HG03520 (cell line): ENCODE measurements at regions not wholly inside any gene's neighbourhood (a gene's known extent, or its start where the extent isn't known, plus 50 kb on each side); places are given as distances from the start of the nearest gene placed in this dataset.
"Not testable (repeated sequence)": the region's sequence is repeated elsewhere in the genome, so short reads cannot be mapped to it uniquely, and the experiment has no call there.

ENCODE experiments used
- ATAC-seq: cut with Tn5 transposase; IDR thresholded peaks from one replicate; pipeline ENCODE4 v1.9.1; 2021; ENCODE audit warnings: mild to moderate bottlenecking, moderate library complexity; ENCODE audit not compliant: unreplicated experiment

DNA sequence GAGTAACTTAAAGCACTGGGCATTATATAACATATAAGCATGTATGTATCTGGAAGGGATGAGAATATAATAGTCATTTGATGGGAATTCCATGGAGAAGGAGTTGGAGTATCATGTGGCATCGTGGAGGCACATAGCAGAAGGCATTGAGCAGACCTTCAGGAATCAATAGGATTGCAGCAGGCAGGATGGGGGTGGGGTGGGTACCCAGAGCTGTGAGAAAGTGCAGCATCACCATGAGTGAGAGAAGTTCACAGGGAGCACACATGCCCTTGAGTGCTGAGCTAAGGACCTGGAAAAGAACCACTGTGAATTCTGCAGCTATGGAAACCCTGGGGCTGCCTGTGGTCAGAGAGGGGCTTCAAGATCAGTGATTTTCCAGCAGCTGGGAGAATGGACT lies 57.3 kb downstream of the MED10 start:
- no peak for ATAC-seq

DNA sequence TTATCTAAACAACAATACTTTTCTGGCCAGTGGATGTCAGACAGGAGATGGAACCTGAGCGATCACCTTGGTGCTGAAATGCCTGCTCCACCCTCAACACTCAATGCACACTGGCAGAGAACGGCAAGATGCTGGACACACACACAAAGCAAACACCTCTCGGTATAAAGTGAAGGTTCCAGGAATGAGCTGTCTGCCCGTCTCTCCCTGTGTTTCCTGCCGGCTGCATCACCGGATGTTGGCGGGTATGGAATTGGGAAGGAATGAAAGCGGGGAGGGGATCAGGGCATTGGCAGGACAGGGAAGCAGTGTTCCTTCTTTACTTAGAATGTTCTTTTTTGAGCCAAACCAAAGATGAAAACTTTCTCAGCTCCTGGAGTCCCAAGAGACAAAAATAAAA lies 59.2 kb downstream of the MED10 start:
- no peak for ATAC-seq

DNA sequence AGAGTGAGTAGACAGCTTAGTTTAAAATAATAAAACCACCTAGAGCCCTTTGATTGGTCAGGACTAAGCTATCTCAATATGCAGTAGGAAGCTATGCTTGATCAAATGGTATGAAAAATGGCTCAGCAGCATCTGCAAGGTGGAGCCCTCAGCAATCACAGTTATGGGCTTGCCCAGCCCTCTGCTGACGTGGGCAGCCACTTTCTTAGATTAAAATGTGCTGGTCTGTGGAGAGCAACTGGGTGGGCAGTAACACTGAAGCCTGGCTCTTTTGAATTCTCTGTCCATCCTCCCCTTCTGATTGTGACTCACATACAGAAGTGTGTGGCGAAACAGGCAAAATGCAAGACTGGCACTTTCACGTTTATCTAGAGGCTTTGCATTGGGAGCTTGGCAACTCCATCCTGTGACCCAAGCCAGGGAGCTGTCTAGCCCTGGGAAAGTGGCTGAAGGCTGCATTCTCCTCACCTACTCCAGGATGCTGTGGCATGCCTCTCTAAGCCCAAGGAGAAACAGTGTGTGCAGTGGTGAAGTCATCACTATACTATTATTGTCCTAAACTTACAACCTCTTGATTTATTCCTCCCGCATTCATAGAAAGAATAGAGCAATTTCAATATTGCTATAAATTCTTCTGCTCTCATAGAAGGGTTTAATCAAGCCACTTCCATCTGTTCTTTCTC lies 61.1 kb downstream of the MED10 start:
- ATAC-seq, result no peak

DNA sequence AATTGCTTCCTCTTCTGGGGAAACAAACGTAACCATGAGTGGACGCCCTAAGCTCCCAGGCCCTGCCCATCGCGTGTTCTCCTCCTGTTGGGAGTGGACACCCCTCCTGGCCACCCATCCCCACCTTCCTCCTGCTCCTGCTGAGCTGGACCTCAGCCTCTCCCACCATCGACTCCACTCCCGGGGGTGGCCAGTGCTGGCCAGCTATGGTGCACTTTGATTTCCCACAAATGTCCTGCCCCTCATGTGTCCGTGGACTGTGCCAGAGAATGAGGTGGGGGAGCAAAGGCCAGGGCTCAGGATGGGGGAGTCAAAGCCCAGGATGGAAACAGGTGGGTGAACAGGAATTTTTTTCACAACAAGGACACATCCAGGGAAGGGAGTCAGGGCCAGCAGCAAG lies 62.8 kb downstream of the MED10 start:
- no peak for ATAC-seq

DNA sequence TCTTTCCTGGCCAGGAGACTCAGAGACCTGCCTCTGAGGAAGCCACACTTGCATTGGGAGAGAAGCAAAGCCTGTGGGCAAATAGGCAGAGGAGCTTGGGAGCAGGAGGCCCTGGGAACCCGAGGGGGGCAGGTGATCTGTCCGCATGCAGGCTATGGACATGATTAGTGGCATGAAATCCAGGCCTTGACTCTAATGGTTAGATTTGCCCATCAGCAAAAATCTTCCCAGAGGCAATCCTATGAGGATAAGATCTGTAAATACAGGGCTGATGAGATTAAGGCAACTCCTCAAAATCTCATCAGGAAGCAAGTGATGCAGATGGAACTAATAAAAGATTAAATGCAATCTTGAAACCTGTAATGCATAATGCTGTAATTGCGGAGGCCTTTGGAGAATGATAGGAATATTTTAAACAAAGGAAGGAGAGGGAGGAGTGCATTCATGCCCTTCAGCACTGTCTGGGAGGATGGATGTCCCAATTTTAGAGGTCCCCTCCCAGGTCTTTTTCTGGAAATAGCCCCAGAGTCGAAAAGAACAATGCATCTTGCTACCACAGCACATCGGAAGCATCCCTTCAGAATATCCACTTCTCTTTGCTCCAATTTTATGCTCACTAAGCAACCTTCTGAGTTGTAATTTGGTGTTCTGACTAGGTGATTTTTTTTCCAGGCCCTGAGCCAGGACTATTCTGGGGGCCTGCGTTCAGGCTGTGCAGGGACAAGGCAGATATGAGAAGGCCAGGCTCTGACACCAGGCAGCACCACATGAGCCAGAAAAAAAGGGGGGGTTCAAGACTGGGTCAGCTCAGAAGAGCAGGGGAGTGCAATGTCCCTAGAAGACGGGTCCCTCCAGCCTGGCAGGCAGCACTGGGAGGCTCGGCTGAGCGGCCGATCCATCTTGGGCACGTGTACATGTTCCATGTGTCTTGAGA lies 66.5 kb downstream of the MED10 start:
- ATAC-seq, result no peak

DNA sequence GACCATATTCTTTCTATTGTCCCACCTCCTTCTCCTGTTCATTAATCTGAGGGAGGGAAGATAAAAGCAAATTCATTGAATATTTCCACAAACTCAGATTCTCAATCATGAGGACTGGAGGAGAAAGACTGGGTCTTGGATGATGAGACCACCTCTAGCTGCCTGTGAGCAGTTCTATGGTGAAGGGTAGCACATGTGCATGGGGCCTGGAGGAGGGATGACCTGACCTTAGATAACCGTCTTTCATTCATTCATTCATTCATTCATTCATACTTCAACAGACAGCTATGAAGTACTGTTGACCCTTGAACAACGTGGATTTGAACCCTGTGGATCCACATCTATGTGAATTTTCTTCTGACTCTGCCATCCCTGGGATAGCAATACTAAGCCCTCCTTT lies 68.4 kb downstream of the MED10 start:
- ATAC-seq, result no peak

DNA sequence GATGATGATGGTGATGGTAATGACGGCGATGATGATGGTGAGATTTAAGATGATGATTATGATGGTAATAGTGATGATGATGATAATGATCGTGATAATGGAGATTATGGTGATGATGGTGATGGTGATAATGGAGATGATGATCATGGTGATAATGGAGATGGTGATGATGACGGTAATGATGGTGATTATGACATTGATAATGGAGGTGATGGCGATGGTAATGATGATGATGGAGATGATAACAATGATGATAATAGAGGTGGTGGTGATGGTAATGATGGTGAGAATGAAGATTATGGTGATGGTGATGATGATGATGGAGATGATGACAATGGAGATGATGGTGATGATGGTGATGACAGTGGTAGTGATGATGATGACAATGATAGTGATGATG lies 69.7 kb downstream of the MED10 start:
- ATAC-seq, result no peak

DNA sequence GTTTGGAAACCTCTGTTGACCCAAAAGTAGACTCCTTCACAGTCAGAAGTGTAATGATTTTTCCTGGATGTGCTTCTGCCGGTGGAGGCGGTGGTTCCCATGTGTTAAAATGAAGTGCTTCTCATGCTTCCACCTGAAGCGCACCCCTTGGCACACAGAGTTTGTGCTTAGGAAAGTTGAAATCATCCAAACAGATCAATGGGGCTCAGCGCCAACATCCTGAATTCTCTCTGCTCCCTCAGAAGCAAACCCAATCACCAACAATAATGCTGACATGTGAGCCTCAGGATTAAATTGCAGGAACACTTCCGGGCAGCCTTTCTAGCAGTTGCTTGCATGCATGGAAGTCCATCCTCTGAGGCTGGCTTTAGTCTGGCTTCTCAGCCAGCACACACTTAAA lies 71.0 kb downstream of the MED10 start:
- no peak for ATAC-seq

DNA sequence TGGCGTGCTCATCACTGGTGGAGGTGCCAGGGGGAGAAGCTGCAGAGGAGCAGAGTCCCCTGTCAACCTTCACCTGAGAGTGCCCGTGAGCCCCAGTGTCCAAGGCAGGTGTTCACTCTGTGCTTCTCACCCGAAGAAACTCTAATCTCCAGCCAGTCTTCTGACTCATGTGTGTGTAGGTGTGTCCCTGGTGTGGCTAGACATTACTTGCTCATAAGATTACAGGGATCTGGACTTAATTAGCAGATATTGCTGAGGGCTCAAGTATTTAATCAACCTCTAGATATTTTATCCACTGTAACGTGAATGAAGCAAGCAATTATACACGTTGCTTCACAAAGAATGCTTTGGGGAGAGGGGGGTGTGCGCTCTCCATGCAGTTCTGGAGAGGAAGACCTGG lies 72.5 kb downstream of the MED10 start:
- ATAC-seq, result no peak

DNA sequence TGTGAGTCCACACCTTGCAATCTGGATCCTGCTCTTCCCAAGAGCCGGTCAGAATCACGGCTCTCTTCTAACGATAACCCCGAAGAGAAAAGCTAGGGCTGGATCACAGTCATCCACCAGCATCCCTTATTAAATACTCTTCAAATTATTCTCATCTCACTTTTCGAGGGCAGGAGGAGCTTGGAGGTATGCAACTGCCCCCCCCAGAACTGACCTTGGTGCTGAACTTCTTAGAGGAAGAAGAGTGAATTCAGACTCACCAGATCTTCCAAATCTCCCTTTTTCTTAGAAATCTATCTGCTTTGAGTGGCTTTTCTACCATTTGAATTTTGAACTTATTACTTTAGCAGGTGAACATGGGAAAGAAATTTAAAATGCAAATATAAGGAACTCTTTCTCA lies 75.7 kb downstream of the MED10 start:
- no peak for ATAC-seq

DNA sequence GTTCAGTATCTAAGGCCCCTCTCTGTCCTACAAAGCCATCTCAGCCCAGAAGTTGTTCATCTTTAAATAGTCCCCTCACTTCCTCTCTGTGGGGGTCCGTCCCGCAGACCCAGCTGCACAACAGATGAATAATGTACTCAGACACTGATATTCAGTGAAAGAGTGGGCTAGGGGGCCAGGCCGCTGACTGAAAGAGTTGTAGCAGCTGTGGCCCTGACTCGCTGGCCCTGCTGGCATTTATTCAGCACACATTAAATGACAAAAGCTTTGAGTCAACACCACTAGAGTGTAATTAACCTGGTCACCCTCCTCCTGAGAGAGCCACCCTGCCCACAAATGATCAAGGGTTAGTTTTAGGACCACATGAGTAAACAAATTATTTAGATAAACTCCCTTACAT lies 76.3 kb downstream of the MED10 start:
- ATAC-seq, result no peak

DNA sequence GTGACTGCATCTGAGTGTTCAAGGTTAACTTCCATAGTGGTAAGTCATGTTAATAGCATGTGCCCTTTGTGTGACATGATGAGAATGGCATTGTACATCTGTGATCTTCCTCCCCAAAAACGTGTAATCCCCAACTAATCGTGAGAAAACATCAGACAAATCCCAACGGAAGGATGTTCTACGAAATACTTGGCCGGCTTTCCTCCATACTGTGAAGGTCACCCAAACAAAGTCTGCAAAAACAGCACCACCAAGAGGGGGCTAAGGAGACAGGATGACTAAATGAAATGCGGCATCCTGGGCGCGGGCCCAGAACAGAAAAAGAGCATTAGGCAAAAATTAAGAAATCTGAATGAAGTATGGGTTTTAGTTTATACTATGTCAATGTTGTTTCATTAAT lies 81.8 kb downstream of the MED10 start:
- ATAC-seq, result no peak

DNA sequence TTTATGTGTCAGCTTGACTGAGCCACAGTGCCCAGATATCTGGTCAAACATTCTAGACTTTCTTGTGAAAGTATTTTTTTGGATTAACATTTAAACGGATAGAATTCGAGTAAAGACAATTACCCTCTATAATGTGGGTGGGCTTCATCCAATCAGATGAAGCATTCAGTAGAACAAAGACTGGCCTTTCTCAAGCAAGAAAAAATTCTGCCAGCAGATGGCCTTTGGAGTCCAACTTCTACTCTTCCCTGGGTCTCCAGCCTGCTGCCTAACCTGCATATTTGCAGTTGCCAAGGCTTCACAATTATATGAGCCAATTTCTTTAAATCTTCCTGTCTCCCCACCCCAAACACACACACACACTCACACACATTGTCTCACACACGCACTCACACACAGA lies 86.4 kb downstream of the MED10 start:
- ATAC-seq, result no peak

DNA sequence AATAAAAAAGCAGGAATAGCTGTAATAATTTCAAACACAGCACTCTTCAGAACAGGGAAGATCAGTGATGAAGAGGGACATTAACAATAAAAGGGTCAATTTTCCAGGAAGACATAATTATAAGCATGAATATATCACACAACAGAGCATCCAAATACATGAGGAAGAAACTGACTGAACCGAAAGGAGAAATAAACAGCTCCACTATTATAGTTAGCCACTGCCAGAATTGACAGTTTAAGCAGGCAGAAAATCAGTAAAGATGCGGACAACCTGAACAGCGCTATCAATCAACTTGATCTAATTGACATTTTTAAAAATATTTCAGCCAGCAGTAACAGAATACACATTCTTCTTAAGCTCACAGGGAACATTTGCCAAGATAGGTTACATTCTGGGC lies 89.1 kb downstream of the MED10 start:
- ATAC-seq, result no peak

DNA sequence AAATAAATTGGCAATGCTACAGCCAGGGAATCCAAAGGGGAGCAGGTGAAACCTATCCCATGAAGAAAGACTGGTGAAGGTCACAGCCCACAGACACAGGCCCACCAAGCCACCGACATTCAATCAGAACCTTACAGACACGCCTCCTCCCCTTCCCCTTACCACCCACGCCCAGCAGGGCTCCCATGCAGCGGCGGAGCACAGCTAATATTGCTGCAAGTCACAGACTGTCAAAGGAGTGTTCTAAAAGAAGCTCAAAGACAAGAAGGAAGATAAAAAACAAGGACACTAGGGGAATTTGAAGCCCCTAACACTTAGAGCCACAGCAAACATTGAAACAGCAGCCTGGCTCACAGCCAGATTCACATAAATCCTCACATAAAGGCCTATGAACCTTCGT lies 91.2 kb downstream of the MED10 start:
- ATAC-seq, result no peak

DNA sequence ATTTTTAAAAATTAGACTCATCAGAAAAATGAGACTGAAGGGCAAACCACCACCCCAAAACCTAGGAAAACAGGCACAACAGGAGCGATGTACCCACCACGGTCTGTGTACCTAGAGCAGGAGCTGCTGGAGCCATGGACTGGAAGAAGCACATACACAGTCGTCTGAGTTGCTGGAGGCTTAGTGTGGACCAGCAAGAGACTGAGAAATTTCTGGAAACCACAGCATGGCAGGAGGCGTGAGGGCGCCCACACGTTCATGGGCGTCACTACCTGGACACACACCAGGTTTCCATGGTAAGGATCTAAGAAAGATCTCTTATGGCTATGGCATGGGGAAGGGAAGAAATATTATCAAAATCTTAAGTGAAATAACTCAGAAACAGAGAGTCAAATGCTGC lies 91.9 kb downstream of the MED10 start:
- no peak for ATAC-seq

DNA sequence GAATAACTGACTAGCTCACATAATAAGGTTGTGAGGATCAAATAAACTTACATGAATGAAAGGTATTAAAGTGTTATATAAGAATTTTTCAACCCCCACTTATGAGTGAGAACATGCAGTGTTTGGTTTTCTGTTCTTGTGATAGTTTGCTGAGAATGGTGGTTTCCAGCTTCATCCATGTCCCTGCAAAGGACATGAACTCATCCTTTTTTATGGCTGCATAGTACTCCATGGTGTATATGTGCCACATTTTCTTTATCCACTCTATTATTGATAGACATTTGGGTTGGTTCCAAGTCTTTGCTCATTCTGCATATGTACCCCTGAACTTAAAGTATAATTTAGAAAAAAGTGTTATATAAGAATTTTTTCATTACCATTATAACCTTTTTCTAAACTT lies 93.9 kb downstream of the MED10 start:
- not testable (repeated sequence) for ATAC-seq

DNA sequence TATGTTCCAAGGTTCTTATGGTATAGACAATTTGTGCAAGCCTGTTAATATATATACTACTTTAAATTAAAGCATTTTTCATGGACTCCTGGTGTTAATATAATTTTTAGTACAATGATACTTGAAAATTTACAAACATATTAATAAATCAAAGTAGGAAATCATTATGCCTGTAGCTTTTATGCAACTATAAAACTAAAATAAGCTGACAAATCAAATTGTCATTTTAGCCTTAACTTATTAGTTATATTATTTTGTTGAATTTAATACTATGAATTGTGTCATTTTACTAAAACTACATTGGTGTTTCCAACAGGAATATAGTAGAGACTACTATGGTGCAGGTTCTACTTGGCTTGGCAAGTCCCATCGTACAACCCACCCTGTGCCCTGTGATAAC lies 96.0 kb downstream of the MED10 start:
- ATAC-seq, result no peak

DNA sequence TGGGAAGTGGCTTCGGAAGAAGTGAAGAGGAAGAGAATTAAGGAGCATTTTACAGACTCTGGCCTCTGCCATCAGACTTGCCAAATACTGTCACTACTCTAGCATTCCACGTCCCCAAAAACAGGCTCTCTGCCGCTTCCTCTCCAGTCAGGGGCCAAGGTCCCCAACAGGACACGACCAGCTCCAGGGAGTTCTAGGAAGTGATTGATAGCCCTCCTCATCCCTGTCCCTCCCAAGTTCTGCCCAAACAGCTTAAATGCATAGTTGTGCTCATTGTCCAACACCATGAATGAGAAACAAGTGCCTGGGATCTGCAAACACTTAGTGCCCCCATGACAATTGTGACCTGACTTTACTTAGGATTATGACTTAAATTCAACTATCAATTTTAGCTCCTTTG lies 96.5 kb downstream of the MED10 start:
- no peak for ATAC-seq

DNA sequence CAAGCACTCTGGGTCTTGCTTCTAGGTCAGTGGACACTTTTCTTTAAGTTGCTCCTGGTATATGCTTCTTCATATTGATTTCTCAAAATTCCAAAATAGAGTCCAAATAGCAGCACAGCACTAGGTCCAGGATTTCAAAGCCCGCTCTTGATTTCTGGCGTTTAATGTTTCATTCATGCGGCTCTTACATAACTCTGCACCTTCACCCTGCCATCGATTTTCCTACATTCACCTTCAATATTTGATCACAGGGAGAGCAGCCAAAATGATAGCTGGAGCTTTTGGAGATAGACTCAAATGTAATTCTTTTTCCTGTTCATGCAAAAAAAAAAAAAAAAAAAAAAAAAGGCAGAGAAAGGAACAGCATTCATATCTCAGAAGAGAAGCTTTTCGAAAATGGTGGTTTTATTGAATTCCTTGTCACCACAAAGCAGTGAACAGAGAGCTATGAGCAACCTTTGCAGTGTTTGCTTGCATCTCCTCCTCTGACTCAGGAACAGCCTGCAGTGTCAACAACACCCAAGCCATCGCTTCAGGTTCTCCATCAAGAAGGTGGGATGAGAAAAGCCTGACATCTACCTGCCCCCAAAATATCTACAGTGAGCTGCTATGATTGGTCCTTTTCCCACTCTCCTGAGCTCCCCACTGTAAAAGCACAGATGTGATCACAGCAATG lies 97.8 kb downstream of the MED10 start:
- no peak for ATAC-seq

DNA sequence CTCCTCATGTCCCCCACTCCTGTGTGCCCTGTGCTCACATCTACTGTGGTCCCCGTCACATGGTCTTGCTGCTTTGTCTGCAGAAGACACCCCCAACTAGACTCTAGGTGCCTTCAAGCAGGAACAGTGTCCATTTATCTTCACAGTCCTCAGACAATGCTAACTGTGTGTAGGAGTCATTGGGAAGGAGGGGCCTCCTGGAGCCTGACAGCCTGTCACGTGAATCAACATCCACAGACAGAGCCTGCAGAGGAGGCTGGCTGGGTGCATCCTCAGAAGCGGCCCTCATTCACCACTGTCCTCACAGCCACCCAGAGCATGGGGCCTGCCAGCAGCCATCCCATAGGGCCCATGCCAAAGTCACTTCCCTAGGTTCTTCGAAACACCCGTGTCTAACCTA lies 98.7 kb downstream of the MED10 start:
- no peak for ATAC-seq
